Stimulated activated CD4-positive, alpha-beta T cell treated with anti-CD3 and anti-CD28 coated beads, Interleukin-12 subunit alpha, Interleukin-12 subunit beta, amount 100 ng/mL, for 24 hours (primary cell): ENCODE measurements at regions not wholly inside any gene's neighbourhood (a gene's known extent, or its start where the extent isn't known, plus 50 kb on each side); places are given as distances from the start of the nearest gene placed in this dataset.

Experiments
- DNase-seq, 2 experiments: peaks; one replicate each; pipeline ENCODE4 v3.0.0-alpha.2; 2020; ENCODE audit warnings: low read depth in 2 of 2

GRCh38 chr2:118240276-118240675 lies 152.0 kb downstream of the INSIG2 start:
- DNase-seq, result no peak

- DNase-seq, result no peak
These were observed 151.0 kb downstream of the INSIG2 start for GRCh38 chr2:118239284-118239683.

GRCh38 chr2:118237451-118237850 lies 149.2 kb downstream of the INSIG2 start:
- DNase-seq, result no peak

- no peak for DNase-seq
These were observed 144.5 kb downstream of the INSIG2 start for GRCh38 chr2:118232796-118233195.

GRCh38 chr2:118232391-118232790 lies 144.1 kb downstream of the INSIG2 start:
- DNase-seq, result no peak

- DNase-seq, result no peak
These were observed 143.5 kb downstream of the INSIG2 start for GRCh38 chr2:118231759-118232158.

GRCh38 chr2:118227698-118228508 lies 139.6 kb downstream of the INSIG2 start:
- DNase-seq, result no peak

- DNase-seq, result no peak
These were observed 137.4 kb downstream of the INSIG2 start for GRCh38 chr2:118225666-118226065.

- DNase-seq, result no peak
These were observed 136.6 kb downstream of the INSIG2 start for GRCh38 chr2:118224895-118225311.

- DNase-seq, result peak in 1 of 2 experiments; percentile 22
These were observed 136.0 kb downstream of the INSIG2 start for GRCh38 chr2:118223992-118224894.

GRCh38 chr2:118223511-118223991 lies 135.3 kb downstream of the INSIG2 start:
- DNase-seq, result no peak

GRCh38 chr2:118222672-118223421 lies 134.6 kb downstream of the INSIG2 start:
- no peak for DNase-seq

- no peak for DNase-seq
These were observed 134.0 kb downstream of the INSIG2 start for GRCh38 chr2:118222273-118222594.

GRCh38 chr2:118221536-118222272 lies 133.4 kb downstream of the INSIG2 start:
- DNase-seq, result no peak

- DNase-seq, result no peak
These were observed 131.3 kb downstream of the INSIG2 start for GRCh38 chr2:118219611-118220010.

GRCh38 chr2:118216224-118216623 lies 128.0 kb downstream of the INSIG2 start:
- no peak for DNase-seq

- DNase-seq, result no peak
These were observed 121.5 kb downstream of the INSIG2 start for GRCh38 chr2:118209727-118210126.

GRCh38 chr2:118207889-118208288 lies 119.6 kb downstream of the INSIG2 start:
- no peak for DNase-seq

- DNase-seq, result peak; percentile 24 to 50
These were observed 114.5 kb downstream of the INSIG2 start for GRCh38 chr2:118202707-118203303.

GRCh38 chr2:118198268-118198667 lies 110.0 kb downstream of the INSIG2 start:
- no peak for DNase-seq
